HG03520 (cell line): ENCODE measurements at regions not wholly inside any gene's neighbourhood (a gene's known extent, or its start where the extent isn't known, plus 50 kb on each side); places are given as distances from the start of the nearest gene placed in this dataset.

ENCODE experiments used
- ATAC-seq: cut with Tn5 transposase; IDR thresholded peaks from one replicate; pipeline ENCODE4 v1.9.1; 2021; ENCODE audit warnings: mild to moderate bottlenecking, moderate library complexity; ENCODE audit not compliant: unreplicated experiment

- ATAC-seq = no peak
Observed at GRCh38 chr12:90017316-90017715, 308.7 kb upstream of the ATP2B1 start.

- ATAC-seq = no peak
Observed at GRCh38 chr12:90015228-90015627, 306.6 kb upstream of the ATP2B1 start.

GRCh38 chr12:90013409-90013808 is 304.8 kb upstream of the ATP2B1 start:
- no peak for ATAC-seq

DNA sequence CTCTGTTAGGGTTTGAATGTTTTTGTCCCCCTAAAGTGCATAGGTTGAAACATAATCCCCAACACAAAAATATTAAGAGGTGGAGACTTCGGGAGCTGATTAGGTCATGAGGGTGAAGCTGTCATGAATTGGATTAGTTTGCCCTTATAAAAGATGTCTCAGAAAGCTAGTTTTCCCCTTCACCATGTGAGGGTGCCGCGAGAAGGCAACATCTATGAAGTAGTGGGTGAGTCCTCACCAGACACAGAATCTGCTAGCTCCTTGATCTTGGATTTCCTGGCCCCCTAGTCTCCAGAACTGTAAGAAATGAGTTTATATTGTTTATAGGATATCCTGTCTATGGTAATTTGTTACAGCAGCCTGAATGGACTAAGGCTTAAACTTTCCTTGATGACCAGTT is 301.5 kb upstream of the ATP2B1 start:
- ATAC-seq = no peak

DNA sequence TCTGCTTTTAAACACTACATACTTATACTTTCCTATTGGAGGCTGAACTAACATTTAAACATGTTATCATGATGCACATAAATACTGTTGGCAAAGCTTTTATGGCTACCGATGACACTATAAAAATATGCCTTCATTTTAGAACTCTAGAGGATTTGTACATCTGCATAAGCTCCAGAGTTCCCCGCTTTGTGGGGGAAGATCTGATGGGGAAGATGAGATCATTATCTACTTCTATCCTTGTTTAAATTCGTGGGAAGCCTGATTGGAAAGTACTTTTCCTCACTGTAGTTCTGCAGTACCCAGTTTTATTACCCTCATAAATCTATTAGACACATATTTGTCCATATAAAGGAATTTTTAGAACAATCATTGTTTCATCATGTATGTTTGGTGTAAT is 299.6 kb upstream of the ATP2B1 start:
- no peak for ATAC-seq

- ATAC-seq = peak; percentile 40
Observed at GRCh38 chr12:90004319-90005074, 295.9 kb upstream of the ATP2B1 start.

DNA sequence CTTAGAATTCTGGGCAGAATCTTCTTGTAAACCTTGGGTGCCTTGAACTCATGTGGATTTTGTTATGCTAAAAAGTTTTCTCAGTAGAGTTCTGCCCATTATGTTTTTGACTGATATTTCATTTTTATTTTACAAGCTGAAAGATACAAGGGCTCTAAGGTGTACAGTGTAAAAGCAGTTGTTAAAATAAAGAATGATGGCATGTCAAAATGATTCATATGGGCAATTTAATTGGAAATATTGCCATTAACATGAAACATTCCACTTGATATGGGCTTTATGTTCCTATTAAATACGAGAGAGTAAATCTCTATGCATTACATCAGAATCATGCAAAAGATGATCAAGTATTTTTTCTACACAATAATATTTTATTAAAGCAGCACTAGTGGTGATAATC is 295.1 kb upstream of the ATP2B1 start:
- ATAC-seq = no peak

- ATAC-seq = no peak
Observed at GRCh38 chr12:90000721-90001120, 292.1 kb upstream of the ATP2B1 start.

DNA sequence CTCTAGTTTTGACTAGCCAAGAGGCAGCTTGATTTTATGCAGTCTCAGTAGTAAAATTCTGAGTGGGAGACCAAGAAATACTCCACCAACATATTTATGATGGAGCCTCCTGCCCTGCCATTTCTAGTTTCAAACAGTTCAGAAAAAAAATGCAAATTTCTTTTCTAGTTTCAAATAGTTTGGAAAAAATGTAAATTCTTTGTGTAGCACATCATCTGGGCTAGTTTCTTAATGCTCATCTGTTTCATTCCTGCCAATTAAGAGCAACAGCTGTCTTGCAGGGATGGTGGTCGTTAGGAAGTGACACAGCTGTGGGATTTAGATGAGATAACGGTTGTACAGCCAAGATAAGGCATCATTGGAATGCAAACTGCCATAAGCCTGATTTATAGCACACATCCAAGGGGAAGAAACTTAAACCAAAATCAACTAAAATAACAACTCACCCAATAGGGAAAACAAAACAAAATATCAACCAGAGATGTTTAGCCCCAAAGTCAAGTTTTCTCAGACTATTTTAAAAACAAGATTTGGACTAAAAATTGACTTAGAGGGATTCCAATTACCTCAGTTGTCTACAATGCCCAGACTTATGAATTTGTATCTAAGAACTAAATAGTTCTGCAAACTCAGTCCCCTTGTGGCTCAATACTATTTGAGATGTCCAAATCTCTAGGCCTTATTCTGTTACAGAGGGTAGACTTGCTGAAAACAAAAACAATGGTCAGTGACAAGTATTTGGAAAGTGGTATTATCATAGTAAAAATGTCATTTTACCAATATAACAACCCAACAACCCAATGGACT is 291.3 kb upstream of the ATP2B1 start:
- ATAC-seq = no peak

DNA sequence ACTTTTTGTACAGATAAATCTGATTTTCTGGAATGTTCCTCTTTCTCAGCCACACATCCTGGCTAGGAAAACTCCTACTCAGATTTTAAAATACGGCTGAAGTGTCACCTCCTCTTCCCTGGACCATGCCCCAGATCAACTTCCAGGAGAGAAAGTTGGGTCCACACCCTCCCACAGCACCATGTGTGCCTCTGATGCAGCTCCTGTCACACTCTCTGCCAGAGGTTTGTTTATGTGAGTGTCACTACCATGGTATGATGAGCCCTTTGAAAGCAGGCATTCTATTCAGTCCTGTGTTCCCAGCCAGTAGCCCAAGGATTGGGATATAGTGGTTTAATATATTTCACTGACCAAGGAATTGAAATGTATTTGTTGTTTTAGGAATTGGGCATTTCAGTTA is 287.2 kb upstream of the ATP2B1 start:
- no peak for ATAC-seq

DNA sequence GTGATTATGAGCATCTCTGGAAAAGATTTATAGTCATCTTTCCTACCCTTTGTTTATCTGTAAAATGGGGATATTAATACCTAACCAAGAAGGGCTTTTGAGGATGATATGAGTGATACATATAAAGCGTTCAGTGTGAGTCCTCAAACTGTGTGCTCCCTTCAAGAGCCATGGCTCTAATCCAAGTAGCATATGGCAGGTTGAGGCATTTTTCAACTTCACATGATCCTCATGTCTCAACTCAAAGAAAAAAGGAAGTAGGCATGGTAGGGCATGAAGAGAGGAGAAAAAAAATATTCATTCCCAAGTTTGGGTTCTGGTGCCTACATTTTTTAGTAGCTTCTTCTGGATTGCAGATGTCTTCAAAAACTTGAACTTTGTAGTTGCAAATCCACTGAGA is 286.3 kb upstream of the ATP2B1 start:
- ATAC-seq = no peak

DNA sequence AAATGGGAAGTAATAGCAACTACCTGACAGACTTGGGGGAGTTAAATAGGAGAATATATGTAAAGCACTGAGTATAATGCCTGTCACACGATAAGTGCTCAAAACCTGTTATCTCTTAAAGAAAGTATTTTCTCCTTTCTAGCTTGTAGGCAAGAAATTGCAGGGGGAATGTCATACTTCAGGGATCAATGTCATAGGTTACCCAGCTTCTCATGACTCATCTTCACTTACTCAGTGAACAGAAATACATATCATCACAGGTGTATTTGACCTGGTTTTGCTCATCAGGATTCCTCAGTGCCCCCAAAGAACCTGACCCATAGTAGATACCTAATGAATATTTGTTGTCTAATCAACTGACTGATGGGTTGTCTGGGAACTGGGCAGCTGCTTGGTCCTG is 285.0 kb upstream of the ATP2B1 start:
- no peak for ATAC-seq

GRCh38 chr12:89992668-89993451 is 284.2 kb upstream of the ATP2B1 start:
- no peak for ATAC-seq

- no peak for ATAC-seq
Observed at GRCh38 chr12:89991807-89992590, 283.4 kb upstream of the ATP2B1 start.

DNA sequence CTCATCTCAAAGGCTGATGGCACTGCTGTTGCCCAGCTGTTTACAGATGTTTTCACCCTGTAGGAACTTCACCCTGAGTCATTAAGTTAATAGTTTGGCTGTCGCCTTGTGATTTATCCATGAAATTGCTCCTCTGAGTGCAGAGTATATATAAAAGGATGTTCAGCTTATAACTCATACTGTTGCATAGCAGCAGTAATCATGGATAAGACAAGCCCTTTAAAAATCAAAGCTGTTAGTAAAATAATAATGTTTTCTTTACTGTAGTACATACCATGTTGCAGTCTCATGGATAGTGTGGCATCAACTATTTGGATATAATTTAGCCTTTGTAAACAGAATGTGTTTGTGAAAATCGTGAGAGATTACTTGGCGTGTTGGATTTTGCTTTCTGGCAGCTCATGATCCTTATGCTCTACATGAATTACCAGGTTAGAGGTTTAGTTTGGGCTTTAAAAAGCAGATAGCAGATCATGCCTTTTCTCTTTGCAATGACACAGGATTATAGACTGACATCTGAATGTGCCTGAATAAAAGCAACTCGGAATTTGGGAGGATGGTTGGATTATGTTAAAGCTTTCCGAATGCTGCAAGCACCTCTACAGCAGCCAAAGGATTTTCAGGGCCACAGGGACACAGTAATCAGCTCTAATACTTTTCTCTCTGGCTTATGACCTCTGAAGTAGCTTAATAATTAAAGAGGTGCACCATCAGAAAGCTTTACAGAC is 279.7 kb upstream of the ATP2B1 start:
- ATAC-seq = no peak

DNA sequence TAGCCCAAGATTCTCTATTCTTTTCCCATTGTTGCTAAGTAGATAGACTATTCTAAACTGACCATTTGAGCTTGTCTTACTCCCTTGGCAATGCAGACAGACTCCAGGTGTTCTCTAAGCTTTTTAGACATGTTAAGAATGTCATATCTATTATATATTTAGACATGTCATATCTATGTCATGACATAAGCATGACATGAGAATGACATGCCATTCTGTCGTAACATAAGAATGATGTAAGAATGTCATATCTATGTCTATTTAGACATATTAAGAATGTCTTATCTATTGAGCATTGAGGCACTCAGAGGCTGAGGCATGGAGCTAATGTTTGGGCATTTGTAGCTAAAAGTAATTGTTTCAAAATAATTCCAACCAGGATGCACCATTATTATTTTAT is 277.3 kb upstream of the ATP2B1 start:
- no peak for ATAC-seq

GRCh38 chr12:89984846-89985245 is 276.2 kb upstream of the ATP2B1 start:
- no peak for ATAC-seq

DNA sequence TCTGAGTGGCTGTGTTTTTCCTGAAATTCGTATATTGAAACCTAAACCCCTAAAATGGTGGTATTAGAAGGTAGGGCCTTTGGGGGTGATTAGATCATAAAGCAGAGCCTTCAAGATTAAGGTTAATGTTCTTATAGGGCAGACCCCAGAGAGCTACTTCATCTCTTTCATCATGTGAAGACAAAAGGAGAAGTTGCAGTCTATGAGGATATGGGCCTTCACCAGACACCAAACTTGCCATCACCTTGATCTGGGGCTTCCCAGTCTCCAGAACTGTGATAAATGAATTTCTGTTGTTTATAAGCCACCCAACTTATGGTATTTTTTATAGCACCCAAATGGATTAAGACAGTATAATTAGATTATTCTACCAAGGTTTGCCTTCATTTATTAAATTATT is 275.0 kb upstream of the ATP2B1 start:
- no peak for ATAC-seq

- ATAC-seq = no peak
Observed at GRCh38 chr12:89980236-89980635, 271.6 kb upstream of the ATP2B1 start.

DNA sequence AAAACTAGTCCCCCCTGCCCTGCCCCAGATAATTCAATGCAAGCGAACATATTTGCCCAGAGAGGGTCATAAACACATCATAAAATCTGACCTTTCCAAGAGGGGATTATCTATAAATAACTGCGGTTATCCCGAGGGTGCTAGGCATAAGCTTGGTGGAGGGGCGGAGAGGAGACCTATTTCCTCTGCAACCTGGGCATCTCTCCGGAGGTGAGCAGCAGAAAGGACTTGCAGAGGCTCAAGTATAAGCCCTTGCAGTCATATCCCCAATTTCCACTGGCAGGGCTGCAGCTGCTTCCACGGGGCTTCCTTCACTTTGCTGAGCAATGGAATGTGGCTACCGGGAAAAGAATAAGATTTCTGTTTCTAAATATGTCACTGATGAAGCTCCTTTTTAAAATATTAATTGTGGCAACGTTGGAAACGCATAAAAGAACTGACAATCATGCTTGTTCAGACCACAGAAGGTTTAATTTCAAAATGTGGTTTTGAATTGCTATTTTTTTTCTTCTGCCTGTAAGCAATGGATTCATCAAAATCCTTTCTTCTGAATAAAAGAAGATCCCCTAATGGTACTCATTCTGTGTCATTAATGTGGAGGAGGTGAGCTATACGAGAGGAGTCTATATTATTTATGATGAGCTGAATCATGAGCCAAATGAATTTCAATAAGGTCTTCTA is 268.9 kb upstream of the ATP2B1 start:
- ATAC-seq = no peak
